GM19452 (cell line): ENCODE measurements at regions not wholly inside any gene's neighbourhood (a gene's known extent, or its start where the extent isn't known, plus 50 kb on each side); places are given as distances from the start of the nearest gene placed in this dataset.

Experiments used
- ATAC-seq: cut with Tn5 transposase; IDR thresholded peaks from one replicate; pipeline ENCODE4 v1.9.1; 2021; ENCODE audit not compliant: unreplicated experiment

DNA sequence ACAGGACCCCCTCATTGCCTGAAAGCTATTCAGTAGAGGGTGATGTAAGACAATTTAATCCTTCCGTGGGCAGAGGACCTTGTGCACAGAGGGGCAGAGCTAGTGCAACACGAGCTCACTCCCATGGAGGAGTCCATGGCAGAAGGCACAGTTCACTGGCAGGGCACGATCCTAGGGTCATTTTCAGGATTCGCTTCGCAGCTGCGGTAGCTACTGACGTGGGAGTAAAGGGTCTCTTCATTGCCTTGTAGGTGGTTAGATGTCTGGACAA, 207.8 kb downstream of the FOXO1 start:
- no peak for ATAC-seq

GRCh38 chr13:40460116-40460515, 206.3 kb downstream of the FOXO1 start:
- ATAC-seq: no peak

GRCh38 chr13:40464337-40465014, 202.0 kb downstream of the FOXO1 start:
- no peak for ATAC-seq

DNA sequence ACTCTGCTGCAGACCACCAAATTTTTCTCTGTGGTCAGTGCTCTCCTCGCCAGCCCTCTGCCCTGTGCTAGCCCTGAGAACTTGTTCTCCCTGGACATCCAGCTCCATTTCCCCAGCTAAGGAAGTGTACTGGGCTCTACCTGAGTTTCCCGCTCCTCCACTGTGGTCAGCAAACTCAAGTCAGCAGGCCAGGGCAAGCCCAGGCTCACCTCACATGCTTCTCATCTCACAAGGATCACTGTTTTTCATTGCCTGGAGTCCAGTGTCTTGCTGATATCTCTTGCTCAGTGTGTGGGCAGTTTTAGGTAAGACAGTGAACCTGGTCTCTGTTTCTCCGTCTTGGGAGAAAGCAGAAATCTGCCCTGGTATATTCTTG, 201.4 kb downstream of the FOXO1 start:
- no peak for ATAC-seq

DNA sequence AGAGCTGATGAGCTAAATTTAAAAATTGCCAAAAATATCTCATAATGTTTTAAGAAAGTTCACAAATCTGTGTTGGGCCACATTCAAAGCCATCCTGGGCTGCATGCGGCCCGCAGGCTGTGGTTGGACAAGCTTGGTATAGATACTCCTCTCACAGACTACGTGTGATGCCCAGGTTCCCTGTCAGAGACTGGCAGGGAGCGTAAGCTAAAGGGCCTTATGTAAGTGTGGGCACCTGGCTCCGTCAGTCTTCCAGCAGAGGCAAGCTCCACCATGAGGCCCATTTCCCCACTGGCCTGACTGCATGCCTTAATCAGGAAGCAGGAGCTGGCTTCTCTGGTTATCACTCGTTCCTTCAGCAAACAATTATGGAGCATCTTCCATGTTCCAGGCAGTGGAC, 200.2 kb downstream of the FOXO1 start:
- no peak for ATAC-seq

DNA sequence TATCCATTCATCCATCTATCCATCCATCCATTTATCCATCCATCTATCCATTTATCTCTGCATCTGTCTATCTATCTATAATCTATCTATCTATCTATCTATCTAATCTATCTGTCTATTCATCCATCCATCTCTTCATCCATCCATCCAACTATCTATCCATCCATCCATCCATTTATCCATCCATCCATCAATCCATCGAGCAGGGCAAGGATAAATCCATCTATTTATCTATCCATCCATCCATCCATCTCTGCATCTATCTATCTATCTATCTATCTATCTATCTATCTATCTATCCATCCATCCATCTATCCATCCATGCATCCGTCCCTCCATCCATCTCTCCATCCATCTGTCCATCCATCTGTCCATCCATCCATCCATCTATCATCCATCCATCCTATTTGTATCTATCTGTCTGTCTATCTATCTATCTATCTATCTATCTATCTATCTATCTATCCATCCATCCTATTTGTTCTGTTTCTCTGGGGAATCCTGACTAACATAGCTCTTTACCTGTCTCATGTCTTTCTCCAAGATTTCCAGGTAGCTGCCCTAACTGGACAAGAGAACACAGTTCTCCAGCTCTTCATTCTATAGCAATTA, 198.1 kb downstream of the FOXO1 start:
- no peak for ATAC-seq

DNA sequence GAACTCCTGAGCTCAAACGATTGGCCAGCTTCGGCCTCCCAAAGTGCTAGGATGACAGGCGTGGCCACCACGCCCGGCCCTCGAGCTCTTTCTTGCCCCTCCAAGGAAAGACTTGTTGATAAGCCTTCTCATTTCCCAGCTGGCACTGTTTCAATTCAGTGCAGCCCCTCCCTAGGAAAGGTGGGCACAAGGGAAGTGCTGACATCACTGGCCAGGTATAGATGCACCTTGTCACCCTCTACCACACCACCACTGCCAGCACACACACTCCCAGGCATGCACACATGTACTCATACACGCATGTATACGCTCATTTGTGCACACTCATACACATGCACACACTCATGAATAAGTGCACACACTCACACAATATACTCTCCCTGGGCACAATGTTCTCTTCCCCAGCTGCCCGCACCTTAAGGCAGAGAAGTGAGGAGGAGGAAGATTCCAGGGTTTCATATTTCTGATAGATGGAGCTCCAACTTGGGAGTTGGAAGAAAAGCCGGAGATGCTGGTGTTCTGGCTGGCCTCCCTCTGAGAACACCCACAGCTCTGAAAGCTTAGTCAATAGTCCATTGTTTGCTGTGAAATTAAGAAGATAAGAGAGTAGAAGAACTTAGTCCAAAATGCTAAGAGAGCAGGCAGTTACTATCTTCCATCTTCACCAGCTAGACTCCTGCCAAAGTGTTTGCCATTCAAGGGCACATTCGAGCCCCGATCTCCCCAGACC, 196.7 kb downstream of the FOXO1 start:
- ATAC-seq: no peak

DNA sequence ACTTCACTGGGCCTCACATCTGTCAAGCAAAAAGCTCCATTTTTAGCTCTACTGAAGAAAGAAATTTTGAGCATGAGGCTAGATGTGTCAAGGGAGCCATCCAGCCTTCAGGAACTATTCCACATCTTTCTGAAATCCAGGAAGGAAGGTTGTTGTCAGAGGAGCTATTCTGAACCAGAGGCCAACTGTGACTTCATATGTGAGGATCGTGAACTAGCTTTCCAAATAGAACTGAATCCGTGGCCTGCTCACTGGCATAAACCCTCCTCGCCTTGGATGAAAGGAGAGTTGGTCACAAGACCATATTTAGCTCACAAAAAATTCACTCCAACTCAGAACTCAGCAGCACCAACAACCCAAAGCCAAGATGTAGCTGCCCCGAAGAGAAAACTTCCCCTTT, 195.8 kb downstream of the FOXO1 start:
- ATAC-seq: no peak

DNA sequence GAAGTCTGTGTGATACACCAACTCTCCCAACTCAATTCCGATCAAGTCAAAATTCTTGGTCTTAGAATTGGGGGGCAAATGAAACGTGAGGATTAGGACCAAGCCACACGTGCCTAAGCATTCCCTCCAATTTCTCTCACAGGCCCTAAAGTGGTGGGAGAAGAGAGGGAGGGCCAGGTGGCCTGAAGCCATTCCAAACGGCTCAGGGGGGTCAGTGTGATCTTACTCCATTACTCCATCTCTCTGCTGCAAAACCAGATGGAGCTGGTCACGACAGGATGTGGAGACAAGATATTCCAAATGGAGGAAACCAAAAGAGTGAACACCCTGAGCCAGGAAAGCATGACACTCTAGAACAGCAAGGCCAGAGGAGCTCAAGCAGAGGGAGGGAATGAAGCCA, 195.4 kb downstream of the FOXO1 start:
- no peak for ATAC-seq

- ATAC-seq: no peak
These were observed 194.5 kb downstream of the FOXO1 start for GRCh38 chr13:40471911-40472310.

- ATAC-seq: no peak
These were observed 193.8 kb downstream of the FOXO1 start for GRCh38 chr13:40472427-40473220.

GRCh38 chr13:40475617-40476016, 190.8 kb downstream of the FOXO1 start:
- no peak for ATAC-seq

GRCh38 chr13:40476175-40476958, 190.1 kb downstream of the FOXO1 start:
- no peak for ATAC-seq

GRCh38 chr13:40477623-40478608, 188.5 kb downstream of the FOXO1 start:
- no peak for ATAC-seq

DNA sequence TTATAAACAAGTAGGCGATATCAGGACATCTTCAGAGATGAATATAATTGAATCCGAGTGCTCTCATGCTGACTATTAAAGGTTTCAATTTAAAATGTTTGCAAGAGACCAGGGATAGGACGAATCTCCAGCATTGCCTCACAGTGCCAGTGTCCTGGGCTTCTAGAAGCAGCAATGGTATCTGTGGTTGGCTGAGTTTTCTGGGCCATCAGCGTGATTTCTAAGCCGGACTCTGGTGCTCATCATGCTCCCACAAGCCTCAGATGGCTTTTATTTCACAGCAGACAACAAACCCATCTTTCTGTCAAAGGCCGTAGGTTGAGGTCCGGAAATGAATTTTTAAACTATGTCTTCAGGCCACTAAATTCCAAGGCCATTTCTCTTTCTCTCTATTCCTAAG, 187.7 kb downstream of the FOXO1 start:
- no peak for ATAC-seq

DNA sequence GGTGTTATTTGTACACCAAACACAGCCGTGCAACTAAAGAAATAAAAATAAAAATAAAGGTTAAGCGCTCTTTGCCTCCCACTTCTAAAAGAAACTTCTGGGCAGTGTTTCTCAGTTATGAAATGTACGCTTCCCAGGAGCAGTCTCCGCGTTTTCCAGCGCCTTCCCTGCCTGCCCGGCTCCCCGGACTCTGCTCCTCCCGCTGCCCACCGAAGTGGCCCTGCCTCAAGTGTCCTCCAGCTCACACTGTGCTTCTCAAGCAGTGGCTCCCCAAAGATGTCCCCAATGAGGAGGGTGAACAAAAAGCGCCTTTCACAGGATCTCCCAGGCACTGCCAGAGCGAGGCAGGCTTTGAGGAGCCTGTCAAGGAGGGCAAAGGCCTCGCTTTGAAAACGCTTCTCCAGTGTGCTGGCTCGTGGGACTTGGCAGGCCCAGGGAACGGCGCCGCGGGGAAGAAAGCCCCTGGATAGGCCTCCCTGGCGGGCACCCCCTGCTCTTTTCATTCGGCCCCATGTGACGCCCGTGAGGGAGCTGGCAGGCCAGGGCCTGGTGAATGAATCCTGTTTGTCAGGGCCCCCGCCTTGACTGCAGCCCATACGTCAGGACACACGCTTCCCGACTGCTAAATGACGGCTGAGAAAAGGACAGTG, 187.1 kb downstream of the FOXO1 start:
- ATAC-seq: no peak

DNA sequence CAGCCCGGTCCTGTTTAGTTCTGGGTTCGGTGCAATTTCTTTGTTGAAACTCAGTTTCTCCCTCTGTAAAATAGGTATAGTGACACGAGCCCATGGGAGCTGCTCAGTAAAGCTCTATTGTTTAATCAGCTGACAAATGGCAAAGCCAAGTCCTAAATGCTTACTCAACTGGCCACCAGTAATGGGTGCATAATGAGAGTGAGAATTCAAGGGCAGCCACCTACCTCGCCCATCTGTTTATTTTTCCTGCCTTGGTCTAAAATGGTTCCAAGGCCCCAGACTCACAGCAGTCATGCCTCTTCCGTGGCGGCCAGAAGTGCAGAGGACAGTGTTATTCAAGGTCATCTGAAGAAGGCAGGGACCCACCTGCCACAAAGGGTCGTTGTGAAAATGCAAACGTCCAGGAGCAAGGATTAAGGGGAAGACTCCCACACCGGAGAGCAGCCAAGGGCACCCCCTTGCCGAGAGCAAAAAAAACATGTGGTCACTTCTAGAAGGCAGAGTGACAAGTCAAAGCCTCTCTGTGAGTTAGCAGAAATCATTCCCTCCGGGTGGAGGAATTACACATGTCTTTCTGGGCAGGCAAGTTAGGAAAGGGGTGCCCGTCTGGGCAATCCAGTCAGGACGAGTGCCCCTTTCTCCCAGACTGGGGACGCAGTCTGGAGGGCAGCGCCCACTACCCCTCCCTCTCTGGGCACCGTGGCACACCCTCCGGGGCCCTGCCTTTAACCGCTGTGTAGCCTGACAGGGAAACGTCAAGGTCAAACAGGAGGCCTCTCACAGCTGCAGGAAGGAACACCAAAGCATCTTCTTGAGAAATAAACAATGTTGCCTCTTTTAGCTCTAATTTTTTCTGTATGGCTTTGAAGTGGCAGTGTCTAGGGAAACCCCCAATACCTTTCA, 186.2 kb downstream of the FOXO1 start:
- no peak for ATAC-seq

GRCh38 chr13:40480915-40481516, 185.4 kb downstream of the FOXO1 start:
- ATAC-seq: no peak
